GM12891 (cell line): ENCODE measurements at regions not wholly inside any gene's neighbourhood (a gene's known extent, or its start where the extent isn't known, plus 50 kb on each side); places are given as distances from the start of the nearest gene placed in this dataset.

Experiments used
- DNase-seq: peaks from one replicate; pipeline ENCODE4 v3.0.0; 2011; ENCODE audit warnings: low spot score; ENCODE audit not compliant: insufficient read length
- FAIRE-seq: peaks from 2 replicates; lab custom pipeline; 2011; peaks lifted over from hg19 to GRCh38; lab: Jason Lieb, UNC
- PAX5 ChIP-seq: IDR thresholded peaks from 2 replicates; pipeline ENCODE4 v1.6.1; 2011; ENCODE audit warnings: low read length, moderate library complexity, mild to moderate bottlenecking; ENCODE audit not compliant: insufficient read depth, severe bottlenecking
- POLR2A ChIP-seq: IDR thresholded peaks from 2 replicates; pipeline ENCODE4 v1.6.1; 2011; ENCODE audit warnings: low read depth, low read length, control low read depth
- POLR2AphosphoS5 ChIP-seq: IDR thresholded peaks from 2 replicates; pipeline ENCODE4 v1.6.1; 2011; ENCODE audit warnings: low read depth, low read length, control low read depth
- POU2F2 ChIP-seq: IDR thresholded peaks from 2 replicates; pipeline ENCODE4 v1.6.1; 2011; ENCODE audit warnings: low read depth, mild to moderate bottlenecking, control low read depth, low read length, moderate library complexity
- SPI1 ChIP-seq: IDR thresholded peaks from 2 replicates; pipeline ENCODE4 v1.6.1; 2011; ENCODE audit warnings: low read depth, low read length, control low read depth
- TAF1 ChIP-seq: IDR thresholded peaks from 2 replicates; pipeline ENCODE4 v1.6.1; 2011; ENCODE audit warnings: low read depth, low read length, control low read depth

DNA sequence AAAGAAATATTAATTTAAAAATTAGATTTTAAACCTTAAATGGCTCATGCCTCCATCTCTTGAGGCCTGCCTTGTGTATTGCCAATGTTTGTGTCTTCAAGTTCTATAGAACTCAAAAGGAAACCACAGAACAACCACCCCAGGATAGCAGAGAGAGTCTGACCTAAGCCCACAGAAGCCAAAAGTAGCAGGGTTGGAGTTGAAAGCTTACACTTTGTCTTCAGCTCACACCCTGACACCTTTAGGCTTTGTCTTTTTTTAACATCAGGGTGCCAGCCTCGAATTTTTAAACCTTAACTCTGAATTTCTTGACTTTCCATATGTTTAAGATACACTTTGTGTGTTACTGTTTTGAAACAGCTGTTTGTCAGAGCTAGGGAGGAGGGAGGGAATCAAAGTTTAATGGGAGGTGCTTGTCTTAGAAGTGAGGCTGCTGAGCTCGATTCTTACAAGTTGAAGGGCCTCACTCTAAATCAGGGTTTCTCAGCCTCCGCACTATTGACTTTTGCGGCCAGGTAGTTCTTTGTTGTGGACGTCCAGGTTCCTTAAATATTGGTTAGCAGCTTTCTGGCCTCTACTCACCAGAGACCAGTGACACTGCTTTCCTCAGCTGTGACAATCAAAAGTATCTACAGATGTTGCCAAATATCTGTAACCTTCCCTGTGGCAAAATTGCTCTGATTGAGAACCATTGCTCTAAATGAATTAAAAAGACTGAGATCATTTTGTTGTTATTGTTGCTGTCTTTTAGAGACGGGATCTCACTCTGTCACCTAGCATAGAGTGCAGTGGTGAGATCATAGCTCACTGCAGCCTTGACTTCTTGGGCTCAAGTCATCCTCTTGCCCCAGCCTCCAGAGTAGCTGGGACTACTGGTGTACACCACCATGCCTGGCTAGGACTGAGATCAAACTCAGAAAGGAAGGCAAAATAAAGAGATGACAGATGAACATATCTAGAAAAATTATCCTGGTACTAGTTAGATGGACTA lies 139.2 kb upstream of the EOMES start:
- no peak for TF ChIP-seq TAF1
- TF ChIP-seq POLR2AphosphoS5: no peak
- no peak for TF ChIP-seq POU2F2
- no peak for TF ChIP-seq PAX5
- TF ChIP-seq POLR2A: no peak
- FAIRE-seq (no peak), DNase-seq (no peak)

GRCh38 chr3:27865731-27866130 lies 143.6 kb upstream of the EOMES start:
- FAIRE-seq (no peak), DNase-seq (no peak)
- TF ChIP-seq POU2F2: no peak
- TF ChIP-seq SPI1: no peak
- TF ChIP-seq TAF1: no peak
- no peak for TF ChIP-seq POLR2AphosphoS5
- no peak for TF ChIP-seq PAX5
- no peak for TF ChIP-seq POLR2A

DNA sequence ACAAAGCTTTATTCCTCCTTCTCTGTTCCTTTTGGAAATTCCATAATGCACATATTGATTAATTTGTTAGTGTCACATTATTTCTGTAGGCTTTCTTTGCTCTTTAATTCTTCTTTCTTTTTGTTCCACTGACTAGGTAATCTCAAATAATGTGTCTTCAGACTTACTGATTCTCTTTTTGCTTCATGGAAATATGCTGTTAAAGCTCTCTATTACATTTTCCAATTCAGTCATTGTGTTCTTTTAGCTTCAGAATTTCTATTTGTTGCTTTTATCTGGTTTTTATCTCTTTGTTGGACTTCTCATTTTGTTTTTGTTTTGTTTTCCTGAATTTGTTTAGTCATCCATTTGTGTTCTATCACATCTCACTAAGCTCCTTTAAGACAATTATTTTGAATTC lies 147.0 kb upstream of the EOMES start:
- FAIRE-seq (no peak), DNase-seq (no peak)
- TF ChIP-seq POU2F2 (no peak), SPI1 (no peak), PAX5 (no peak), POLR2AphosphoS5 (no peak), POLR2A (no peak), TAF1 (no peak)

DNA sequence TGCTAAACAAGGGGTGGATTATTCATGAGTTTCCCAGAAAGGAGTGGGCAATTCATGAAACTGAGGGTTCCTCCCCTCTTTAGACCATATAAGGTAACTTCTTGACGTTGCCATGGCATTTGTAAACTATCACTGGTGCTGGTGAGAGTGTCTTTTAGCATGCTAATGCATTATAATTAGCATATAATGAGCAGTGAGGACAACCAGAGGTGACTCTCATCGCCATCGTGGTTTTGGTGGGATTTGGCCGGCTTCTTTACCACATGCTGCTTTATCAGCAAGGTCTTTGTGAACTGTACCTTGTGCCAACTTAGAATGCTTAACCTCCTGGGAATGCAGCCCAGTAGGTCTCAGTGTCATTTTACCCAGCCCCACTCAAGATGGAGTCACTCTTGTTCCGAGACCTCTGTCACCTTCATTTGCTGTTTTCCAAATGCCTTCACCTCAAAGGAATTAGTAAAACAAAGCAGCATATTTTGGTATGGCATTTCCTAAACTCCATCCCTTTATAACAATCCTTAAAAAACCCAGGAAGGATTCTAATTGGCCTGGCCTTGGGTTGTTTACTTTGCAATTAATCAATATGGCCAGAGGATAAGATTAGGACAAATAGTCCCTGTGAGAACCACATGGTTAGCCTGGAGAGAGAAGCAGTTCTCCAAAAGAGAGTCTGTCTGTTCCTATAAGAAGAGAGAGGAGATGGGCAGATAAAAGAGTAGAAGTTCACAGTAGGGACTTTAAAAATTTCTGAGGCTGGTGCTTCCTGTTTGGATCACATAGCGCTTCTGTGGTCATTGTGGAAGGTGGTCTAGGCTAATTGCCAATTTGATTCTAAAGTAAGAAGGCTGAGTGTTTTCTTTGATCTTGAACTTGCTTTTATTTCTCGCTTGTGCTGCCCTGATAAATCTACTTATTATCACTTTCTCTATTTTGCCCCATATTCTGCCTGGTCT lies 155.2 kb upstream of the EOMES start:
- FAIRE-seq (no peak), DNase-seq (no peak)
- TF ChIP-seq POU2F2: no peak
- TF ChIP-seq POLR2A: no peak
- no peak for TF ChIP-seq POLR2AphosphoS5
- TF ChIP-seq SPI1: no peak
- no peak for TF ChIP-seq PAX5
- TF ChIP-seq TAF1: no peak

DNA sequence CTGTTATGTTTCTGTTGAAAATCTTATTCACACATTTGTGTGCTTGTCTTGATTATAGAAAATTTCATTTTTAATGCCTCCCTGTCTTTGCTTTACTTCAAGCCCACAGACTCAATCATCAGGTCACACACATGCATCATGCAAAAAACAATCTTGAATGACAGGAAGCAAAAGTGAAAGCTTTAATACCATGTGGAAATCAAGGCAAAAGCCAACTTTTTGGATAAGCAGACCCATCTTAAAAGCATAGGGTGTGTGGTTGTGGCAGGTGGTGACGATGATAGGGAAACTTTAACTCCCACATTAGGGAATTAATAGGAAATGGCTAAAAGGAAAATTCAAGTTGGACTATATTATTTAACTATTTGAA lies 155.9 kb upstream of the EOMES start:
- no peak for TF ChIP-seq POU2F2
- no peak for TF ChIP-seq PAX5
- TF ChIP-seq POLR2AphosphoS5: no peak
- TF ChIP-seq TAF1: no peak
- TF ChIP-seq SPI1: no peak
- TF ChIP-seq POLR2A: no peak
- no peak for FAIRE-seq
- no peak for DNase-seq

DNA sequence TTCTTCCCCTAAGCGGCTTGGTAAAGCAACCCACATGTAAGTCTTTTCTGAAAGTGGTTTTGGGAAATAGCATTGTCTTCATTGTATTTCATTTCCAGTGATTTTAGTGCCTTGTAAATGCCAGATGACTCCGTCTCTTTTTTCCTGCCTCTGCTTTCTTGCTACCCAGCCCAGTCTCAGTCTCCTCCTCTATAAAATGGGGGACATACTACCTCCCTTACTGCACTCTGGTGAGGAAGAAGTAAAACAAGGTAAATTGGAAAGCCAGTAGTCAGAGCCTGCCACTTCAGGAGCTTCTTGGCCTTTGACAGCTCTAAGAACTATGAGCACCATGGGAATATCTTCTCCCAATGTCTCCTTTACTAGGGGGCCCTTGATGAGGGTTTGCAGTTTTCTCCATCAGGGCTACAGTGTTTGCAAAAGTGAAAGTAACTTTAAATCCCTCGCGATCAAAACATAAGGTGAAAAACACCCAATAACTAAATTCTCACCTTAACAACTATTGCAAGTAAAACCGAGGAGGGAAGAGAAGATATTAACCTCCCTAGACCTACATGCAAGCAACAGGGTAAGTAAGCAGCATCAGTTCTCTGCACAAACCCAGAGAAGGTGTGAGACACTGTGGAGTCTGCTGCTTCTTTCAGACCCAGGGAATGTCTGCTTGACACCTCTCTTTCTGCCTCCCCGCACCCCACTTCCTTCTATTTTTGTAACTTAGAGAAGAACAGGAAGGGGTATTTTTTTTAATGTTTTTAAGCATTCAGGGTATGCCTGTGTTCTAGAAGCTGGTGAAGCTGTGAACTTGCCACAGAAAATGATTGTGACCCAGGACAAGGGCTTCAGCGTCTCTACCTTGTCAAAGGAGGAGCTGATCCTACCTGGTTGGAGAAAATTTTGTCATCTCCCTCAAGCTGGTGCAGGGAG lies 159.1 kb upstream of the EOMES start:
- no peak for DNase-seq
- FAIRE-seq: no peak
- TF ChIP-seq POLR2AphosphoS5: no peak

GRCh38 chr3:27883266-27883665 lies 161.1 kb upstream of the EOMES start:
- FAIRE-seq (no peak), DNase-seq (no peak)
- TF ChIP-seq PAX5: no peak
- TF ChIP-seq SPI1: no peak
- no peak for TF ChIP-seq POU2F2
- no peak for TF ChIP-seq POLR2AphosphoS5
- no peak for TF ChIP-seq POLR2A
- TF ChIP-seq TAF1: no peak

- TF ChIP-seq POLR2AphosphoS5 (no peak), POU2F2 (no peak), PAX5 (no peak), POLR2A (no peak), TAF1 (no peak), SPI1 (no peak)
- DNase-seq (no peak), FAIRE-seq (no peak)
Observed at GRCh38 chr3:27885641-27886040, 163.5 kb upstream of the EOMES start.
